Lower leg skin (tissue), 4 donors: ENCODE measurements at regions not wholly inside any gene's neighbourhood (a gene's known extent, or its start where the extent isn't known, plus 50 kb on each side); places are given as distances from the start of the nearest gene placed in this dataset.

Source experiments
- DNase-seq, 2 donors: peaks; one replicate each; pipeline ENCODE4 v3.0.0-alpha.2; 2019; ENCODE audit warnings: low spot score in 2 of 2
- H3K4me3 ChIP-seq: fragments of 200-600 bp; sonication (generic); 2 replicates; pipeline ENCODE4 v1.5.1; 2017; ENCODE audit warnings: mild to moderate bottlenecking, low read depth; ENCODE audit not compliant: poor library complexity, severe bottlenecking
- CTCF ChIP-seq, 3 donors: fragments of 450-650 bp; IDR thresholded peaks; one replicate each; pipeline ENCODE4 v1.5.1; 2016; ENCODE audit warnings: antibody characterized with exemption in 3 of 3, mild to moderate bottlenecking in 3 of 3, moderate library complexity in 2 of 3
- POLR2A ChIP-seq, 2 donors: fragments of 450-650 bp; IDR thresholded peaks; one replicate each; pipeline ENCODE4 v1.6.1; 2016 to 2017; ENCODE audit warnings: antibody characterized with exemption in 2 of 2, mild to moderate bottlenecking in 1 of 2, moderate library complexity in 1 of 2
- WGBS, 2 donors: methylation state at CpG; one replicate each; pipeline ENCODE4 v1.1.5; 2018; 5-methylcytosine and 5-hydroxymethylcytosine counted together
- intact Hi-C: fragments of 100-400 bp; cut with DNase I; formaldehyde crosslinking; loops from one replicate; pipeline ENCODE4 v1.15.0; 2023; ENCODE audit warnings: low total_unique reads

DNA sequence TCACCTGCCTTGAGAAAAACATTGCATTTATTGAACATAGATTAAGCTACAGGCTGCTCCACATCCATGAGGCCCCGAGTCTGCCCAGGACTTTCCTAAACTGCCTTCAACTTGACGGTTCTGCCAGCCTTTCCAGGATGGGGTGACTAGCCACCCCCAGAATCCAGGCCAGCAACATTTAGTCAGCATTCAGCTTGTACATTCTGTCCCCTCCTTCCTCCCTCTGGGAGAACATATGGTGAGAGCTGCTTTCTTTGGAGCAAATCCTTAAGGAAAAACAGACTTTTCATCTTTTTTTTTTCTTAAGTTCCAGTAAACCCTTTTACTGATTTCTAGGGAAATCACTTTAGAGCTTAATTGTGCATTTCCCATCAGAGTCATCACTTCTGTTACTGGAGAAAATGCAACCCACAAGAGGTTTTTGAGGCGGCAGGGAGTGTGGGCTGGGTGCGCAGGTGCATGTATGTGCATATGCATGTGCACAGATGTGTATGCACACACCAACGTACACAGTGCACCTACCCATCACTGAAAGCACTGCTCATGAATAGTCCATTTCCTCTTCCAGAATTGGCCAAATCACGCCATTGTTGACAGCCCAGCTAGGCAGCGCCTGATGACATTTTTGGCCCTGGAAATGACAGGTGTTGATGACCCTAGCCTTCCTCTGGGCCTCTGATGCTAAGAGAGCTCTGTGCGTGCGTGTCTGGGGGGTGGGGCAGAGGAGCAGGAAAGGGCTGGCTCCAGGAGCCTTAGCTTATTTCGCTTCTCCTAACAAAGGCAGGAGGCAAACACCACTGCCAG lies 145.6 kb downstream of the HSD17B3 start:
- peak in 1 of 2 donors; percentile 72 for DNase-seq
- intact Hi-C loops: no loop called here
- no peak overlapping the region for H3K4me3 ChIP-seq
- TF ChIP-seq POLR2A (IDR thresholded peaks at IDR 0.05): no peak
- 63 to 75% methylated on average over 10 of the region's 10 CpGs for WGBS, 2 donors

DNA sequence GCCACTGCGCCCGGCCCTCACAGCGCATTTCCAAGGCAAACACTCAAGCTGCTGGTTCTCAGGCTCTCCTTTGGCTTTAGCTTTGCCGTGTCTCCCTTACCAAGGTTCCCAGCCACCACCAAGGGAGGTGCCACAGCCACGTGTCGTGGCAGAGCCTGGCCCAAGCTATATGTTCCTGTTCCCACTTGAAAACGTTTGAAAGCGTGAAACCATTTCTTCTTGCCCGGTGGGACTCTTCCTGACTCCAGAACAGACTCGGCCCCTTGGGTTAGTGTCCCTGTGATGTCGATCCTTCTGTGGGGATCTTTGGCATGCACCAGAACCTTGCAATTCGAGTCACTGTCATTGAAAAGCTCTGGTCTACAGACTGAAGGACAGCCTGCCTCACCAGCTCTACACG lies 147.9 kb downstream of the HSD17B3 start:
- TF ChIP-seq POLR2A (IDR thresholded peaks at IDR 0.05): no peak
- no peak for TF ChIP-seq CTCF (IDR thresholded peaks at IDR 0.05)
- 80 to 89% methylated on average over 13 of the region's 13 CpGs for WGBS, 2 donors
- intact Hi-C loops: no loop called here
- H3K4me3 ChIP-seq: no peak overlapping the region
- peak in 1 of 2 donors; percentile 50 for DNase-seq

GRCh38 chr9:96152550-96152949 lies 149.4 kb downstream of the HSD17B3 start:
- intact Hi-C loops: no loop called here
- TF ChIP-seq POLR2A (IDR thresholded peaks at IDR 0.05) (no peak), CTCF (IDR thresholded peaks at IDR 0.05) (no peak)
- no peak for DNase-seq
- WGBS, 2 donors: 88 to 93% methylated on average over 2 of the region's 2 CpGs
- H3K4me3 ChIP-seq: no peak overlapping the region

- no peak for TF ChIP-seq POLR2A (IDR thresholded peaks at IDR 0.05)
- TF ChIP-seq CTCF (IDR thresholded peaks at IDR 0.05): no peak
- no peak overlapping the region for H3K4me3 ChIP-seq
- intact Hi-C loops: no loop called here
- 67 to 72% methylated on average over 11 of the region's 11 CpGs for WGBS, 2 donors
- peak in 1 of 2 donors; percentile 54 for DNase-seq
Measured at GRCh38 chr9:96150324-96151227, 151.4 kb downstream of the HSD17B3 start.

DNA sequence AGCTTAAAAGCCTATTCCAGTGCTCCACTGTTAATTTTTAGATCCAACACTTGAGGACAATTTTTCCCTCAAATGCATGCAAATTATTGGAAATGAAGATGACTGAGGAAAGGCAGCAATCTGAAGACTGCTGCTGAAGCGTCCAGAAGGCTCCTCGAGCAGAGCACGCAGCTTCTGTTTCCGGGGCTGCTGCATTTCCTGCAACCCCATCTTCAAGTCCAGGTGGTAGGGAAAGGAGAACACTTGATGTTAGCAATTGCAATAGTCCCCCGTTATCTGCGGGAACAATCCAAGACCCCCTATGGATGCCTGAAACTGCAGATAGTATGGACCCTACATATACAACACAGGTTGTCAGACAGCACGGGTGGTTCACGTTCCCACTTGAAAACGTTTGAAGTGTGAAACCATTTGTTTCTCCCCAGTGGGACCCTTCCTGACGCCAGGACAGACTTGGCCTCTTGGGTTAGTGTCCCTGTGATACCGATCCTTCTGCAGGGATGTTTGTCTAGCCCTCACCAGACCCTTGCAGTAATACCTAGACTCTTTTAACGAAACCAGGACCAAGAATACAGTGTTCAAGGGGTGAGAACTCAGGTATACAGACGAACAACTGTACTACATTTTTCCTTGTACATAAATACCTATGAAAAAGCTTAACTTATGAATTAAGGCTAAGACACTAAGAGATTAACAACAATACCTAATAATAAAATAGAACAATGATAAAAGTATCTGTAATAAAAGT lies 152.3 kb downstream of the HSD17B3 start:
- TF ChIP-seq CTCF (IDR thresholded peaks at IDR 0.05): no peak
- TF ChIP-seq POLR2A (IDR thresholded peaks at IDR 0.05): no peak
- WGBS, 2 donors: 70 to 77% methylated on average over 13 of the region's 13 CpGs
- DNase-seq: no peak
- intact Hi-C loops: no loop called here
- H3K4me3 ChIP-seq: no peak overlapping the region
